HFF-Myc (cell line): ENCODE measurements at regions not wholly inside any gene's neighbourhood (a gene's known extent, or its start where the extent isn't known, plus 50 kb on each side); places are given as distances from the start of the nearest gene placed in this dataset.

Experiments
- DNase-seq: peaks from one replicate; pipeline ENCODE4 v3.0.0-alpha.2; 2011; ENCODE audit warnings: low read depth; ENCODE audit errors: extremely low read depth
- H3K4me3 ChIP-seq: replicated peaks from 2 replicates; pipeline ENCODE4 v1.5.1; 2011; ENCODE audit warnings: low read depth, mild to moderate bottlenecking, control low read depth, low read length
- CTCF ChIP-seq: IDR thresholded peaks from 2 replicates; pipeline ENCODE4 v1.5.1; 2012; ENCODE audit warnings: mild to moderate bottlenecking, low read depth, low read length, control low read depth; ENCODE audit errors: missing control alignments

- H3K4me3 ChIP-seq, result no peak overlapping the region
- no peak for DNase-seq
- TF ChIP-seq CTCF, result no peak
These were observed 216.1 kb upstream of the RASA1 start for GRCh38 chr5:87051502-87052113.

GRCh38 chr5:87053146-87053545 lies 214.5 kb upstream of the RASA1 start:
- no peak overlapping the region for H3K4me3 ChIP-seq
- no peak for DNase-seq
- no peak for TF ChIP-seq CTCF

GRCh38 chr5:87054821-87055220 lies 212.9 kb upstream of the RASA1 start:
- no peak for DNase-seq
- TF ChIP-seq CTCF, result no peak
- no peak overlapping the region for H3K4me3 ChIP-seq

- no peak for DNase-seq
- no peak for TF ChIP-seq CTCF
- no peak overlapping the region for H3K4me3 ChIP-seq
These were observed 206.6 kb upstream of the RASA1 start for GRCh38 chr5:87061046-87061445.

GRCh38 chr5:87069311-87069710 lies 198.4 kb upstream of the RASA1 start:
- no peak overlapping the region for H3K4me3 ChIP-seq
- no peak for TF ChIP-seq CTCF
- DNase-seq, result no peak

GRCh38 chr5:87069974-87070608 lies 197.6 kb upstream of the RASA1 start:
- TF ChIP-seq CTCF, result peak; percentile 42
- DNase-seq, result peak; percentile 50
- no peak overlapping the region for H3K4me3 ChIP-seq
